ENCODE measurements at regions not wholly inside any gene's neighbourhood (a gene's known extent, or its start where the extent isn't known, plus 50 kb on each side); places are given as distances from the start of the nearest gene placed in this dataset.

- no peak for TF ChIP-seq CTCF (conservative IDR thresholded peaks at IDR 0.05 in 1 of 2, IDR thresholded peaks at IDR 0.05 in 1 of 2; ENCODE audit: low read depth in 1 of 2, low read length in 2 of 2)
- TF ChIP-seq EZH2 (IDR thresholded peaks at IDR 0.05; ENCODE audit: low read length, missing control alignments): no peak
Measured at GRCh38 chr7:82592416-82592815, 148.8 kb upstream of the CACNA2D1 start.

All from fibroblast of lung (primary cell).